GM21529 (cell line): ENCODE measurements at regions not wholly inside any gene's neighbourhood (a gene's known extent, or its start where the extent isn't known, plus 50 kb on each side); places are given as distances from the start of the nearest gene placed in this dataset.

ENCODE experiments used
- ATAC-seq: cut with Tn5 transposase; IDR thresholded peaks from one replicate; pipeline ENCODE4 v1.9.1; 2021; ENCODE audit not compliant: unreplicated experiment

DNA sequence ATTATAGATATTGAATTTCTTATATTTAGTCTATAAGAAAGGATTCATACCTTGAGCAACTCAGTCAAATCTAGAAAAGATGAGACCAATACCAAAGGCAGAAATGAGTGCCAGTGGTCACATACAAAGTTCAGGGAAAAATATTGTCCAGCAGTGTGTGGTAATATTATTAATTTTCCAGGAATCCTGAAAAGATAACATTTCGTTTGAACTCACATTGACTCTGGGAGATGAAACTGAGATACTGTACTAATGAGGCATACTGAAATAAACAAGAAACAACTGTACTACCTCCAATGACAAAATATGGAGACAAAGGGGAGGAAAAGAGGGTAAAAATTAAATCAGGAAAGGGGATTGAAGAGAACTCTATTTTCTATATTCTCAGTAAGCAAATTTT, 212.4 kb downstream of the TRAM1L1 start:
- ATAC-seq: no peak

- ATAC-seq: no peak
Observed at GRCh38 chr4:116872308-116872707, 213.1 kb downstream of the TRAM1L1 start.

DNA sequence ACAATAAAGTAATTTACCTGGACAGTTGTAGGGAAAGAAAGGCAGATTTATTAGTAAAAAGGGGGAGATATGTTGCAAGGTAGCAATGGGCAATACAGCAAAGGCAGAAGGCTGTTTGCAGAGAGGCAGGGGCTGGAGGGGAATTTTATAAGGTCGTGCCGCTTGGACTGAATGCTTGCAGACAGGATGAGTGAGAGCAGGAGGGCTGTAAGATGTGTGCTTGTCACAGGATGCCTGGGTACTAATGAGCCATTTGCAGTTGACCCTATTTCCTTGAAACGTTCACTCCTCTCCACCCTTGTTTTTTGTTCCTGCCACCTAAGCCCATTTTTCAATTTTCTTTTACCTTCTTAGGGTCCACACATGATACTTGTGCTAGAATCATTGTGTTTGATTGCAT, 214.7 kb downstream of the TRAM1L1 start:
- ATAC-seq: no peak

DNA sequence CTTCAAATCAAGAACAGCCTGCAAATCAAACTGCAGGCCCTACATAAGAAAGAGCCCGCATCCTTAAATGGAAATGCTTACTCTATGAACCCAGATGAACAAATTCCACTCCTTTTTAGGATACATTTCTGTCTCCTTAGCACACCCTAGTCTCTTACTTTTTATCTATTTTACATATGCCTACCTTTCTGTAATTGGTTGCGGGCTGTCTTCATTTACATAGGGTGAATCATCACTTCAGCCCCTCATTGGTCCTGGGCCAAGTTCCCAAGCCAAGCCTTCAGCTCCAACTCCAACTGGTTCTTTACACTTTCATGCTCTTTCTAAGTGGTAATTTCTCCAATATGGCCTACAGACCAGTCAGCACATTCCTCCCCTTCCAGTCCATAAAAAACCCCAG, 219.3 kb downstream of the TRAM1L1 start:
- ATAC-seq: no peak

DNA sequence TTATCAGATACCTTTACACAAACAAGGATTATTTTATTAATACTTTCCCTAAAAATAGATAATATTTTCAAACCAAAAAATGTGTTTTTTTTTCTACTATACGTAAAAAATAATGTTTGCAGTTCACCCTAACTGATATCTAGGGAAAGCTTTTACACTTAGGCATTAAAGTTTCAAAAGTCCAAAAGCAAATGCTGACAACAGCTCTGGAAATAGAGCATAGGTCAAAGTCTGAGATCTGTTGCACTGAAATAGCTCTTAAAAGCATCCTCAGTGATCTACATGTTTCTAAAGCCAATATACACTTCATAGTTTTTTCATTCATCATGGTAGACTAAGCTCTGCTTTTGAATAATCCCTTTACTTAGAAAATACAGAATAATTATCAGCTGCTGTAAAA, 222.8 kb downstream of the TRAM1L1 start:
- ATAC-seq: no peak

DNA sequence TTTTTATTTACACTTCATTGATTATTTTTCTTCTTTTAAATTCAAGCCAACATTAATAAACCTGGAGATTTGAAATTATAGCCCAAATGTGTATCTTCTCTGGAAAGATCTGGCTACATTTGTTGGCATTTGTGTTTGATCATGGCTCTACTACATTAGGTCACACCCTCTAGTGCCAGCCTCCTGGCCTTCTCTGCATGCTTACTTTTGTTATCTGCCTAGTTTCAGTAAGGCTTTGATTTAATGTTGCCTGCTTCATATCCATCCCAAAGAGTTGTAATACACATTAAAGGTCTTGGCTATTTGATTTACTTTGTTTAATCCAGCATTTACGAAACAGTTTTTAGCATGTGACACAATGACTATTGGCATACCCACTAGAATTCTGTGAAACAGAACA, 224.5 kb downstream of the TRAM1L1 start:
- ATAC-seq: no peak

GRCh38 chr4:116849620-116850019, 235.8 kb downstream of the TRAM1L1 start:
- no peak for ATAC-seq

- no peak for ATAC-seq
Observed at GRCh38 chr4:116847616-116848015, 237.8 kb downstream of the TRAM1L1 start.

DNA sequence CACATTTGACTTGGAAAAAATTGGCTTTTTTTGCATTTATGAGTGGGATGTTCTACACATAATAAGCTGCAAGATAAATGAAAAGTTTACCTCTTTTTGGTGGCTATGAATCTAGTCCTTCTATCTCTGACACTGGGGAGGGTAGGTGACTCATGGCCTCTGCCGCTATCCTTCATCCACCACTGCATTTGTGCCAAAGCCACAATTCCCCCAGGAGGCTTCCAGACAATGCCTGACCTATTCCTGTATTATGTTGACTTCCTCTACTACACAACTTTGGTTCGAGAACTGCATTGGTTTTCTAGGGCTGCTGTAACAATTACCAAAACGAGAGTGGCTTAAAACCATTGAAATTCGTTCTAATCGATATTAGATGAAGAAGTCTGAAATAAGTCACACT, 245.6 kb downstream of the TRAM1L1 start:
- no peak for ATAC-seq

- no peak for ATAC-seq
Observed at GRCh38 chr4:116838609-116839008, 246.8 kb downstream of the TRAM1L1 start.

GRCh38 chr4:116829187-116829586, 256.2 kb downstream of the TRAM1L1 start:
- ATAC-seq: no peak

- ATAC-seq: no peak
Observed at GRCh38 chr4:116824172-116824571, 261.2 kb downstream of the TRAM1L1 start.

GRCh38 chr4:116811730-116812129, 273.6 kb downstream of the TRAM1L1 start:
- no peak for ATAC-seq

DNA sequence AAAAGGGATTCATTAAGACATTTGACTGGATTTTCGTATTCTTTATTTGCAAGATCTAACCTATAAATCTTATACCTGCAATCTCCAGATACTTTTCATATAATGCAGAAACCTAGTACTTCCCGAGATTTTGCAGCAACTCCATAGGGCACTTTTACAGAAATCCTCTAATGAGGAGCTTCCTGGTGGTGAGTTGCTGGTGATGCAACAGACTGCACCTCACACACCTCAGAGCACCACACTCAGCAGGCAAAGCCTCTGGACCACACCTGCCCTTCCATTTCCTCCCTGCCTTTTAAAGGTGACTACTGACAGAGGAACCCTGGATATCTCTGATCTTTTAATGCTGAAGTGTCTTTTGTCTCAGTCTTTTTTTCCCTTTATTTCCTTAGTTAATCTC, 289.4 kb downstream of the TRAM1L1 start:
- no peak for ATAC-seq

- ATAC-seq: no peak
Observed at GRCh38 chr4:116788723-116789122, 296.7 kb downstream of the TRAM1L1 start.

GRCh38 chr4:116755051-116755450, 330.3 kb downstream of the TRAM1L1 start:
- no peak for ATAC-seq

DNA sequence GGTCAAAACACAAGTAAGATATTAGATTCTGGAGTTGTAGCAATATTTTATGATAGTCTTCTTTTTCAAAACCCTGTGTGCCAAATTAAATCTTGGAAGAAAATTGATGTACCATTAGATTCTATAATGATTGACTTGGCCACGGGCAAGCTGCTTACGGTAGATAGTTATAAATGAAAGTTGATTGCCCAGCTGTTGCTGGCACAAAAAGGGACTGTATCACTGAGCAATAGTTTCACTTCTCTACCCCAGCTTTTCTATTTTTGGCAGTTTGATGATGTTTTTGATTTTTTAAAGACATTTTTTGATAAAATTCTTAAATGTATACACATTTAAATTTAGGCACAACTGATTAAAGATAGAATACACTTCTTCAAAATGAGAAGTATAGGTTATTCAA, 333.3 kb downstream of the TRAM1L1 start:
- ATAC-seq: no peak

DNA sequence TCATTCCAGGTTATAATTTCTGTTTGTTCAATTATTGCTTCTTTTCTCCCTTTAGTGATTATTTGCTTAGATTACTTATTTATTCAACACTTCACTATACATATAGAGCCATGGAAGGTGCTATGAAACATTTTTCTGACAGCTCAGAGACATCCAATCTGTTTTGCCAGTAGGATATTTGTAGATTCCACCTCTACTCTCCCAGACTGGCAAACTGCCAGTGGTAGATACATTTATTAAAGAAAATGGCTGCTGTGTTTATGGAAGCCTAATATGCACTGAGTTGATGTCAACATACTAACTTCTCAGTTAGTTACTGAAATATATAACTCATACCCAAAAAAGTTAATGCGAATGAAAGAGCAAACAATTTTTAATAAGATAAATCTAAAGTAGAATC, 348.6 kb downstream of the TRAM1L1 start:
- no peak for ATAC-seq

DNA sequence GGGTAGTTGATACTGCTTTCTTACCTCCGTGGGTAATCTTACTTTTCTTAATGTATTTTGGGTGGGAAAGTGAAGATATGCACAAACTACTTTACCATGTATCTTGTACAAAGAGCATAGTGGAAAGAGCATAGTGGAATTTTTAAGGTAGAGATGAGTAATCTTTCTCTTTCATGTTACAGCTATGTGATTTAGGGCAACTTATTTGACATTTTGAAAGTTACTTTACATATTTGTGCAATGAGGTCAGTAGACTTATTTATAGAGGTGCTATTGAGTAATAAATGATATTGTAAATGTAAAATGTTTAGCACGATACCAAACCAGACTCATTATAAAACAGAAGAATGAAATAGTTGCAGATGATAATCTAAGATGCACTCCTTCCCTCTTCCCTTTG, 351.2 kb downstream of the TRAM1L1 start:
- ATAC-seq: no peak

DNA sequence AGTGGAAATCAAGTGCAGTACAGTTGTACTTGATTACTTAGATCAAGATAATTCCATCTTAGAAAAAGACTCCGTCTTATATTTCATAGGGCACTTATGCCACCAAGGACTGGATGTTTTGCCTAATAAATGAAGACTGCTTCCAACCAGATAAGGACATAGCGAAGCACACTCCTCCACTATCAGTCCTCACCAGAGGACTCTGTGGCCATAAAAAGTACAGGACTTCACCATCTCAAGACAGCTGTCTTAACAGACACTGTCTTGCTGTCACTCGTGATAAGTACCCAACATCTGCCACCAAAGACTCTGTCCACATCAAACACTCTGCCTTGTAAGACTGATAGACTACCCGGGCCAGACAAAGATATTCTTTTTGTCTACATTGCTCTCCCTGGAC, 352.0 kb downstream of the TRAM1L1 start:
- no peak for ATAC-seq

DNA sequence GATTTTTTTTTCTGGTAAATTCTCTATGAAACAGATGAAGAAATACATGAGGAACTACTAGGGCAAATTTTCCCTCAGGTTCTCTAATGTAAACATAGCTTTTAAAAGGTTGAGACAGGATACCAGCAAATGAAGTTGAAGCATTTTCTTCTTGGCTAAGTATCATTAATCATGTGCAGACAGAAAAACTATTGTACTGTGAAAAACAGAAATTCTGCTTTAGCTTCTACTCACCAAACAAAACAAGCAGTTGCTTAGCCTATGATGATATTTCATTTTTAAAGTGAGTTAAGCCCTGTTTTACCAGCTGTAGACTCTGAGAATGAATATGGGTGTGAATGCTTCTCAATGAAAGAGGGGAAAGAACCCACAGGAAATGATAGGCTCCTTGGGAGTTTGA, 358.9 kb downstream of the TRAM1L1 start:
- ATAC-seq: no peak

GRCh38 chr4:116724249-116724648, 361.1 kb downstream of the TRAM1L1 start:
- ATAC-seq: peak; percentile 98

DNA sequence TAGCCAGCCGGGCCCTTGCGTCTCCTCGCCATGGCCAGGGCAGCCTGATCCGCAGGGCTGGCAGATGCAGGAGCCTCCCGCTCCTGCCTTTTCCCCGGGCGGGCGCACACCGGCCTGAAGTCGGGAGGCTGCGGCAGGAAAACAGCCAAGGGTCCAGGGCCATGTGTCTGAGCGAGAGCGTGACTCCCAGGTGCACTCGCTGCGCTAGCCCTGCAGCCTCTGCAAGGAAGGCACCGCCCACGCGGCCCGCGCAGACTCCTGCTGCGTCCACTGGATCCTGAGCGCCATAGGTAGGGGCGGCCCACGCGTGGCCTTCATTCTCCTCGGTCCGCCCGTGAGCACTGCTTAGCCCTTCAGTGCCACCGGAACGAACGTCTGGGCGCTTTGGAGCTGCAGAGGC, 379.9 kb downstream of the TRAM1L1 start:
- no peak for ATAC-seq

GRCh38 chr4:116702949-116703348, 382.4 kb downstream of the TRAM1L1 start:
- no peak for ATAC-seq
